Midbrain (tissue), 1 donor: ENCODE measurements at regions not wholly inside any gene's neighbourhood (a gene's known extent, or its start where the extent isn't known, plus 50 kb on each side); places are given as distances from the start of the nearest gene placed in this dataset.

ENCODE experiments used
- DNase-seq: peaks from one replicate; lab custom pipeline; 2025; lab: John Stamatoyannopoulos, UW

DNA sequence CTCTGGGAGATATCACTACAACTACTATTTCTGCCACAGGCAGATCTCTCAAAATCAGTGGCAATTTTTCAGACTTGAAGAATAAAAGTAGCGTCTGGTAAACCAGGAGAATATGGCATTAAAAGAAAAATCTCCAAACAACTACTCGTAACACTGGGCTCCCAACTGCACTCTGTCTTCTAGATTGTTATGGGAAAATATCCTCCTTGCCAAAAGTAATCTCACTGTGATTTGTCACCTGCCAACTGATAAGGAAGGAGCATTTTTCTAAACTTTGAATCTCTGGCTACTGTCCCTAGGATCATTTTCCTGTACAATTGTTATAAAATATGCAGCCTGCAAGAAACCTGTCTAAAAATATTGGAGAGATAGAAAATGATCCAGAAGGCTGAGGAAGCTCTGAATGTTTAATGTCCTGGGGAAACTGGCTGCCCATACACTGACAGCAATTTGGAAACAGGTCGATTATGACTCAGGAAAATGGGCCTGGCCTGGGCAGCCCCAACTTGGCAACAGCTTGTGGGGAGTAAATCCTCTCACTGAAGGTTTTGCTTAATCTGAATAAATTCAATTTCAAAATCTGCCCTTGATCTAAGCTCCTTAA, 90.5 kb upstream of the DBX1 start:
- no peak for DNase-seq

DNA sequence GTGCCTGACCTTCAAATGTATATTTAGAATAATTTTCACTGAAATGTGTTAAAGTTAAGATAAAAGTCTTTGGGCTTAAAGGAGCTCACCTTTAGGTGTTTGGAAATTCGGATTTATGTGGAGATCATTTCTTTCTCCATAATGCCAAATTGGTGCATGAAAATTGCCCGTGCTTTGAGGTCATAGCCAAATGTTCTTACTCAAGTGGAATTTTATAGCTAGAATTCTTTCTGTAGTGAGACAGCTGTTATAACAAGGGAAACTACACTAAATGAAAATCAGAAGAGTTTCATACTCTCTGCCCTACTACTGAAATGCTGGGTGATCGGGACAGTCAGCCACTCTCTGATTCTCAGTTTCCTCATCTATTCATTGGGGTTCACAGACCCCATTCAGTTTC, 89.5 kb upstream of the DBX1 start:
- DNase-seq = no peak

DNA sequence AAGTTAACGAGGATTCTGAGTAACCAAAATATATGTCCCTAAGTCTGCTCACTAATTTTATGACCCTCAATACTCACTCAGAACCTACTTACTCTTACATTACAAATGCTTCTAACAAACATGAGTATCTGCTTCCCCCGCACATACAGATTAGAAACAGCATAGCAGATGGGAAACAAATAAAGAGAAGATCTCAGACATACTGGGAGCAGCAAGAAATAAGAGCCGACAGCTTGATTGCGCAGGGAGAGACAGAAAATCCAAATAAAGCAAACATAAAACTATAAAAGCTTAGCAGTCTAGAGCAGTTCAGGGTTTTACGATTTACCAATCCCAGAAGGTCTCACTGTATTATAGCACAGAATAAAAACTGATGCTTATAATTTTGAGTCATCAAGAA, 89.1 kb upstream of the DBX1 start:
- DNase-seq = no peak

DNA sequence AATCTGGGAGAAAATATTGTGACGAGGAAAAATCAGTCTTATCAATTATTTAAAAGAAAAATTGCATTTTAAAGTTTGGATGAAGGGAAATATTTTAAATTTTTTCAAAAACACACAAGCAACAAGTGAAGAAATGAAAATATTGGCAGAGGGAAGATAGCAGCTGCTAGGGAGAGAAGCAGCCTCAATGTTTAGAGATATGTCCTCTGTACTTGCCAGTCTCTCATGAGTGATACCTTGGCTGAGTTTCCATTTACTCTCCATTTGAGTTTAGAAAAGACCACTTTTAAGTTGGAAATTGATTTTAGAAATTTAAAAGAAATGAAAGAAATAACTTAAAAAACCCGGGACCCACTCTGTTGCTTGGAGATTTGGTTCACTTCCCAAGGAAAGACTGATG, 88.6 kb upstream of the DBX1 start:
- no peak for DNase-seq

DNA sequence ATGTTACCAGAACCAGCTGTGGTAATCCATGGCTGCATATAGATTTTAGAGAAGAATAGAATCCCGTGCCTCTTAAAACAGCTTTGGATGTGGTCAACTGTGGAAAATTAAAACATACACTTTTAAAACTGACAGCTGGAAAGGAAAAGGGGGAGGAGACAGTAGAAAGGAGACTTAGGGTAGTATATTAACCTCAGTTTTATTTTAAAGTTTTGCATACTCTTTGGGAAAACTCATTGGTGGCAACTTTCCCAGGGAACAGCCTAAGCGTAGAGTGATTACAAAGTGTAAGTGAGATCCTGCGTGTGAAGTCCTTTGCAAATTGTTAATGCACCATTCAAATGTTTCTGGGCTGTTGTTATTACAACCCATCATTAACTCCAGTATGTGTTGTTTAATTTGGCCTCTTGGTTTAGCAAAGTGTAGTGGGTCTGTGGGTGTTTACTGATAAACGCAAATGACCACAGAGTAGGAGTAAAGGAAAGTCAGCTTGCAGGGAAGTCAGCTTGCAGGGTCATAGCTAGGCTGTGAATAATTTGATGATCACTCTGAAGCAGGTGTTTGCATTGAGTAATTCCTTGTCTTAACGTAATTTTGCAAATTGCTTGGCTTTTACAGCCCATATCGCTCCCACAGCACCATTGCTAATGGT, 88.0 kb upstream of the DBX1 start:
- no peak for DNase-seq

DNA sequence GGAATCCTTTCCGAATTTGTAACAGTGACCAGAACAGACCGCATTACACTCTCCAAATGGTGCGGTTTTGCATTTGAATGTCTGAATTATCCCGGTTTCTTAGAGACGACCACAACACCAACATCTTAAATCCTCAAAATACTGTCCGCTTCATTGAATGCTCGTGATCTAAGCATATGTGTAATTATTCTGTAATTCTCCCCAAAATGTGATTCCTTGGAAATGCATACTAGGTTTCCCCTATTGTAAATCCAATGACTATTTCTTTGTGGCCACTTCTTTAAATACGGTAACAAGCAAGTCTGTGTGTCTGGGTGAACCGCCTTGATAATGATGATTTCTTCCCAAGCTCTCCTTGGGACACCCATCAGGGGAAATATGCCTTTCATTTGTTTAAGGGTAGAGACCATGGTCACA, 87.3 kb upstream of the DBX1 start:
- DNase-seq = no peak

DNA sequence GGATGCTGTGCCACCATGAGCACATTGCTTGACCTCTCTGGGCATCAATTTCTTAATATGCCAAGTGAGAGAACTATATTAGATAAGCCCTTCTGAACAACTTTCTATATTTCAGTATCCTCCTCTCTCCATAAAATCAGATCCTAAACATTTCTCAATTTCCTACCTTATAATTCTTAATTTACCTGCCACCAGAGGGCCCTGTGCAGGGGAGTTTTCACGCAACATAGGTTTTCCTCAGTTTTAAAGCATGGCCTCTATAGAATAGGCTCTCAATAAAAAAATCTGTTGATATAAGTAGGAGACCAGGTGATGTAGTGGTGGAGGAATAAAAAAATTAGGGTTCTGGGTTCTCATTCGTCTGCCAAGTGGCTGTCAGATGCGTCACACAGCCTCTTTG, 83.7 kb upstream of the DBX1 start:
- DNase-seq = no peak

DNA sequence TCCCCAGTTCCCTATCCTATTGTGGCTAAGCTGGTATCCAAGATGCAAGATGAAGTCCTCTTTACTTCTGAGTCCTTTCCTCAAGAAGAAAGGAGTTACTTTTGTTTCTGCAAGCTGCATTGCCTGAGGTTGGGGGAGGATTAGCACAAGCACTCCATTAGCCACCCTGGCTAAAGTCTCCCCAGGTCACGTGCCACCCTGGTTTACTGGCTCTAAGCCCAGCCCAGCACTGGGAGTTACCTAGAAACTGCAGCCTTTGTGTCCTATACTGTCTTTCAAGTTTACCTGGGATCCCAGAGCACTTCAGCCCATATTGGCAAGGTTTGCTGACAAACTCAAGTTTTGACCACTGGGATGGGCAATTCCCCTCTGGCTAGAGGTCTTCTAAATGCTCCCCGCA, 78.4 kb upstream of the DBX1 start:
- peak; percentile 42 for DNase-seq

DNA sequence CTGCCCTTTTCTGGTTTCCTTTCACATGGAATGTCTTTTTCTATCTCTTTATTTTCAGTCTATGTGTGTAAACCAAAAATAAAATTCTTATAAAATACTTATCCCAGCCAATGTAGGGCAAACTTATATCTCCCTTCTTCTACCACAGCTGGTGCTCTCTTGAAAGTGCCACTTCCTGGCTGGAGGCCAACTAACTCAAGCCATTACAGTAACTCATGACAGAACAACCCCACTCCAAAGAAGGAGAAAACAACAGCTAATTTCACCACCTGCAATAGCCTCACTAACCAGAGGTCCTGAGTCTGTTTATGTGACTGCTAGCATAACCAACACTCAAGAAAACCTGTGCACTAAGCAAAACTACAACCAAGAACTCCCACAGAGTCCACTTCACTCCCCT, 74.9 kb upstream of the DBX1 start:
- no peak for DNase-seq

DNA sequence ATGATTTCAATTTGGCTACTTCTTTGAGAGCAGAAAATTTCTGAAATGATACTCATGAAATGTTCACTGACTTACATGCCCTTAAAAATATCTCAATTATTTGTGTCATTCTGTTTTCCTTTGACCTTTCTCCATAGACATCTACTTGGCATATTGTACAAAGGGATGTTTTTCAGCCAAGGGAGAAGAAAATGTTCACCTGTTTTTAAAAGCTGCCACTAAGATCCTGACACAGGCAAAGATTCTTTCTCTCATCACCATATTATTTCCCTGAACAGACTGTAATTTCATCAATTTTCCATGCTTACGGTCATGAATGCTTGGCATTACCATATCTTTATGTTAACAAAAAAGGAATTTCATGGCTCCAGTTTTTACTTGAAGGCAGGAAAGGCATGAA, 67.4 kb upstream of the DBX1 start:
- DNase-seq = no peak

DNA sequence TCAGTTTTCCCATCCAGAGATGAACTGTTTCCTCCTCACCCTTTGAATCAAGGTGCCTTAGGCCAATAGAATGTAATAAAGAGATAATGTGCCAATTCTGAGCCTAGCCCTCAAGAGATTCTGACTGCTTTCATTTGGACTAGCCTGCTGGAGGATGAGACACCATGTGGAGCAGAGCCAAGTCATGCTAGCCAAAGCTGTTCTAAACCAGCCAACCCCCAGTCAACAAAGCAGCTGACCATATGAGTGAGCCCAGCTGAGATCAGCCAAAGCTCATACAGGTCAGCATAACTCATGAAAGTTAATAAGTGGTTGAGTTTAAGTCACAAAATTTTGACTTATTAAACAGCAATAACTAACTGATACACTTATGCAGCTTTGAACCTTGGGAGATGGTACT, 66.7 kb upstream of the DBX1 start:
- no peak for DNase-seq

DNA sequence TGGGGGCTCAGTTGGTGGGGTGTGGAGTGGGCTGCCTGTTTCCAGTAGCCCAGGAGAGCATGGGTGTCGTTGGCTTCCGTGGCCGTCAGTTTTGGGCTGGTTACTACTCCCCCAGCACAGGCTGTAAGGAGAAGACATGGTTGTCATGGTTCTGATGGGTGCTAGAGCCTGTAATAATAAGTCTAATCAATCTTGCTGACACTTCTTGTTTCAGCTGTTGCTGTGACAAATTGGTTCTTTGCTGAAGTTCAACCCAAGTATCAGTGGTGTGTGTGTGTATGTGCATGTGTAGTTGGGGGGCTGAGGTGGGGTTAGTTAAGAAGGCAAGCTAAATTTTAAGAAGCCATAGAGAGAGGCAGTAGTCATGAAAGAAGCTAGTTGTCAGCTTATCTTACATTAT, 61.3 kb upstream of the DBX1 start:
- DNase-seq = no peak

DNA sequence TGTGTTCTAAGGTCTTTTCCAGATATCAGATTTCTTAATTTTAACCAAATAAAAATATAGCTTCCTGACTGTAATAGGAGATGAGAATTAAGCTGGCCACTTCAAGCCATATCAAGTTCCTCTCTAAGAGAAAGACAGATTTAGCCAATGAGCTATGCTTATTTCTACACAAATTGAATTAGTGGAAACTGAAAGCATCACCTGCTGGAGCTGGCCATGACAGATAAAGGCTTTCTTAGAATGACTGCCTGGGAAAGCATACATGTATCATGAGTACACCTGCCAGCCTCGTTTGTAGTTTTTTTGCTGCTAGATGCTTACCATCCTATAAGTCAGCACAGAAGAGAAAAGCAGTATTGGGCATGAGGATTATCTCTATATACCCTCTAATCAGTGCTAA, 53.5 kb upstream of the DBX1 start:
- DNase-seq = no peak

DNA sequence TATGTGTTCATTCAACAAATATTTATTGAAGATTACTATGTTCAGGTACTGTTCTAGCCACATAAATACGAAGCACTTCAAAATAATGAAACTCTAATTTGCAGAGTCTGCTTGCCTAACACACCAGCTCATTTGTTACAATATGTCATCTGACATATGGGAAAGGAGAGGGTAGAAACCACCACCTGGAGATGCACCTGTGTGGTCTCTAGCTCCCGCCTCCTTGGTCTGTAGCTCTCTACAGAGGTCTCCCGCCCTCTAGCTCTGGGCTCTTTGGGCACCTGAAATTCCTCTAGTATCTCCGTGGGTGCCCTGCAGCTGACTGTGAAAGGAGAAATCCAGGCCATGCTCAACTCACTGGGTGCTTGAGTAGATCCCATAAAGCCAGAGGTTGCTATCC, 51.4 kb upstream of the DBX1 start:
- no peak for DNase-seq
